CD4-positive, alpha-beta T cell (primary cell): ENCODE measurements at regions not wholly inside any gene's neighbourhood (a gene's known extent, or its start where the extent isn't known, plus 50 kb on each side); places are given as distances from the start of the nearest gene placed in this dataset.

ENCODE experiments used
- ATAC-seq: fragments of 200-7000 bp; cut with Tn5 transposase; one replicate; pipeline ENCODE4 v1.10.0; 2022; ENCODE audit warnings: mild to moderate bottlenecking; ENCODE audit not compliant: poor library complexity
- CTCF ChIA-PET: fragments of 350-600 bp; sonication (Branson Sonifier 250); formaldehyde crosslinking; loops from one replicate; lab custom pipeline; 2021; ENCODE audit warnings: antibody characterized with exemption, inconsistent platforms; lab: Charles Lee
- POLR2A ChIA-PET: fragments of 350-600 bp; sonication (Branson Sonifier 250); formaldehyde crosslinking; loops from one replicate; lab custom pipeline; 2021; ENCODE audit warnings: antibody characterized with exemption, inconsistent platforms; lab: Charles Lee
- DNase-seq, 14 experiments: peaks; one replicate each; pipeline ENCODE4 v3.0.0-alpha.2; 2013 to 2020; ENCODE audit warnings: mixed read lengths in 2 of 14
- H3K27ac ChIP-seq, 2 donors: one replicate each; pipeline versions ENCODE4 v1.5.1 to v1.7.0; 2013; ENCODE audit warnings: low read length in 2 of 2, low read depth in 1 of 2, mild to moderate bottlenecking in 1 of 2
- H3K27me3 ChIP-seq, 2 experiments: 1 replicate in 1 of 2; 2 replicates in 1 of 2; pipeline versions ENCODE4 v1.6.1 to v1.7.0; 2013; ENCODE audit warnings: low read length in 2 of 2, control low read depth in 1 of 2, mild to moderate bottlenecking in 1 of 2, moderate library complexity in 1 of 2; ENCODE audit not compliant: insufficient read depth in 2 of 2, control insufficient read depth in 1 of 2
- H3K36me3 ChIP-seq: one replicate; pipeline ENCODE4 v1.6.1; 2013; ENCODE audit warnings: low read length, control low read depth; ENCODE audit not compliant: insufficient read depth
- H3K4me1 ChIP-seq: one replicate; pipeline ENCODE4 v1.6.1; 2013; ENCODE audit warnings: low read length, control low read depth; ENCODE audit not compliant: insufficient read depth
- H3K4me3 ChIP-seq: one replicate; pipeline ENCODE4 v1.5.1; 2013; ENCODE audit warnings: mild to moderate bottlenecking, low read length, moderate library complexity
- H3K9me3 ChIP-seq, 2 experiments: 1 replicate in 1 of 2; 2 replicates in 1 of 2; pipeline versions ENCODE4 v1.6.1 to v1.7.0; 2013; ENCODE audit warnings: low read length in 2 of 2, mild to moderate bottlenecking in 2 of 2, control low read depth in 1 of 2, moderate library complexity in 1 of 2; ENCODE audit not compliant: control insufficient read depth in 1 of 2, insufficient read depth in 1 of 2
- H3K27ac Mint-ChIP-seq: one replicate; pipeline ENCODE4 v1.8.0; 2020; ENCODE audit warnings: mixed read lengths
- H3K27me3 Mint-ChIP-seq: one replicate; pipeline ENCODE4 v1.8.0; 2021; ENCODE audit warnings: mixed read lengths
- H3K36me3 Mint-ChIP-seq: one replicate; pipeline ENCODE4 v1.8.0; 2021; ENCODE audit warnings: low read depth, mixed read lengths
- H3K4me1 Mint-ChIP-seq: one replicate; pipeline ENCODE4 v1.8.0; 2021; ENCODE audit warnings: low read depth, mixed read lengths
- H3K4me3 Mint-ChIP-seq: one replicate; pipeline ENCODE4 v1.8.0; 2020; ENCODE audit warnings: mild to moderate bottlenecking, mixed read lengths
- H3K9me3 Mint-ChIP-seq: one replicate; pipeline ENCODE4 v1.8.0; 2020; ENCODE audit warnings: mixed read lengths
- intact Hi-C, 2 experiments: fragments of 100-400 bp; cut with DNase I in 1 of 2; cut with micrococcal nuclease in 1 of 2; formaldehyde crosslinking; loops; one replicate each; pipeline versions ENCODE4 v1.15.1 to v1.9.0; 2023 to 2025; cut with DNase I, micrococcal nuclease
- TF ChIP-seq, protein P1 (sequence below): fragments of 200-600 bp; IDR thresholded peaks from one replicate; pipeline ENCODE4 v1.8.0; 2022; ENCODE audit warnings: antibody characterized with exemption, mild to moderate bottlenecking

DNA sequence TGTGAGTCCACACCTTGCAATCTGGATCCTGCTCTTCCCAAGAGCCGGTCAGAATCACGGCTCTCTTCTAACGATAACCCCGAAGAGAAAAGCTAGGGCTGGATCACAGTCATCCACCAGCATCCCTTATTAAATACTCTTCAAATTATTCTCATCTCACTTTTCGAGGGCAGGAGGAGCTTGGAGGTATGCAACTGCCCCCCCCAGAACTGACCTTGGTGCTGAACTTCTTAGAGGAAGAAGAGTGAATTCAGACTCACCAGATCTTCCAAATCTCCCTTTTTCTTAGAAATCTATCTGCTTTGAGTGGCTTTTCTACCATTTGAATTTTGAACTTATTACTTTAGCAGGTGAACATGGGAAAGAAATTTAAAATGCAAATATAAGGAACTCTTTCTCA, 75.7 kb downstream of the MED10 start:
- Mint-ChIP-seq H3K4me3 (no peak overlapping the region), H3K27ac (no peak overlapping the region), H3K4me1 (no peaks in the 10 kb centered on the region), H3K36me3 (no peaks in the 10 kb centered on the region), H3K9me3 (no peaks in the 10 kb centered on the region), H3K27me3 (peaks cover 14% of the 10 kb centered on the region)
- CTCF ChIA-PET = no interaction called here
- POLR2A ChIA-PET = no interaction called here
- Histone ChIP-seq H3K9me3 (peaks cover 0 to 4% of the 10 kb centered on the region in 2 experiments), H3K27ac (no peak overlapping the region), H3K4me3 (no peak overlapping the region), H3K4me1 (no peaks in the 10 kb centered on the region), H3K36me3 (no peaks in the 10 kb centered on the region), H3K27me3 (no peaks in the 10 kb centered on the region)
- DNase-seq = no peak
- intact Hi-C loops = no loop called here
- TF ChIP-seq, protein P1, sequence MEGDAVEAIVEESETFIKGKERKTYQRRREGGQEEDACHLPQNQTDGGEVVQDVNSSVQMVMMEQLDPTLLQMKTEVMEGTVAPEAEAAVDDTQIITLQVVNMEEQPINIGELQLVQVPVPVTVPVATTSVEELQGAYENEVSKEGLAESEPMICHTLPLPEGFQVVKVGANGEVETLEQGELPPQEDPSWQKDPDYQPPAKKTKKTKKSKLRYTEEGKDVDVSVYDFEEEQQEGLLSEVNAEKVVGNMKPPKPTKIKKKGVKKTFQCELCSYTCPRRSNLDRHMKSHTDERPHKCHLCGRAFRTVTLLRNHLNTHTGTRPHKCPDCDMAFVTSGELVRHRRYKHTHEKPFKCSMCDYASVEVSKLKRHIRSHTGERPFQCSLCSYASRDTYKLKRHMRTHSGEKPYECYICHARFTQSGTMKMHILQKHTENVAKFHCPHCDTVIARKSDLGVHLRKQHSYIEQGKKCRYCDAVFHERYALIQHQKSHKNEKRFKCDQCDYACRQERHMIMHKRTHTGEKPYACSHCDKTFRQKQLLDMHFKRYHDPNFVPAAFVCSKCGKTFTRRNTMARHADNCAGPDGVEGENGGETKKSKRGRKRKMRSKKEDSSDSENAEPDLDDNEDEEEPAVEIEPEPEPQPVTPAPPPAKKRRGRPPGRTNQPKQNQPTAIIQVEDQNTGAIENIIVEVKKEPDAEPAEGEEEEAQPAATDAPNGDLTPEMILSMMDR = no peak
- ATAC-seq = no peak

DNA sequence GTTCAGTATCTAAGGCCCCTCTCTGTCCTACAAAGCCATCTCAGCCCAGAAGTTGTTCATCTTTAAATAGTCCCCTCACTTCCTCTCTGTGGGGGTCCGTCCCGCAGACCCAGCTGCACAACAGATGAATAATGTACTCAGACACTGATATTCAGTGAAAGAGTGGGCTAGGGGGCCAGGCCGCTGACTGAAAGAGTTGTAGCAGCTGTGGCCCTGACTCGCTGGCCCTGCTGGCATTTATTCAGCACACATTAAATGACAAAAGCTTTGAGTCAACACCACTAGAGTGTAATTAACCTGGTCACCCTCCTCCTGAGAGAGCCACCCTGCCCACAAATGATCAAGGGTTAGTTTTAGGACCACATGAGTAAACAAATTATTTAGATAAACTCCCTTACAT, 76.3 kb downstream of the MED10 start:
- no peaks in the 10 kb centered on the region for H3K9me3 Mint-ChIP-seq
- intact Hi-C loops = no loop called here
- no peak overlapping the region for H3K27ac Mint-ChIP-seq
- Histone ChIP-seq H3K9me3 (peaks cover 0 to 4% of the 10 kb centered on the region in 2 experiments), H3K4me3 (no peak overlapping the region), H3K27ac (no peak overlapping the region), H3K4me1 (no peaks in the 10 kb centered on the region), H3K27me3 (no peaks in the 10 kb centered on the region), H3K36me3 (no peaks in the 10 kb centered on the region)
- H3K4me3 Mint-ChIP-seq = no peak overlapping the region
- TF ChIP-seq, protein P1 = no peak
- peaks cover 14% of the 10 kb centered on the region for H3K27me3 Mint-ChIP-seq
- H3K4me1 Mint-ChIP-seq = no peaks in the 10 kb centered on the region
- DNase-seq (no peak), ATAC-seq (no peak)
- POLR2A ChIA-PET = no interaction called here
- no peaks in the 10 kb centered on the region for H3K36me3 Mint-ChIP-seq
- CTCF ChIA-PET = no interaction called here

DNA sequence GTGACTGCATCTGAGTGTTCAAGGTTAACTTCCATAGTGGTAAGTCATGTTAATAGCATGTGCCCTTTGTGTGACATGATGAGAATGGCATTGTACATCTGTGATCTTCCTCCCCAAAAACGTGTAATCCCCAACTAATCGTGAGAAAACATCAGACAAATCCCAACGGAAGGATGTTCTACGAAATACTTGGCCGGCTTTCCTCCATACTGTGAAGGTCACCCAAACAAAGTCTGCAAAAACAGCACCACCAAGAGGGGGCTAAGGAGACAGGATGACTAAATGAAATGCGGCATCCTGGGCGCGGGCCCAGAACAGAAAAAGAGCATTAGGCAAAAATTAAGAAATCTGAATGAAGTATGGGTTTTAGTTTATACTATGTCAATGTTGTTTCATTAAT, 81.8 kb downstream of the MED10 start:
- Histone ChIP-seq H3K4me1 (no peaks in the 10 kb centered on the region), H3K27ac (no peak overlapping the region), H3K4me3 (no peak overlapping the region), H3K36me3 (no peaks in the 10 kb centered on the region), H3K9me3 (peaks cover 4% of the 10 kb centered on the region in 2 experiments), H3K27me3 (no peaks in the 10 kb centered on the region)
- no peaks in the 10 kb centered on the region for H3K9me3 Mint-ChIP-seq
- intact Hi-C loops = no loop called here
- H3K4me3 Mint-ChIP-seq = no peak overlapping the region
- DNase-seq = no peak
- TF ChIP-seq, protein P1 = no peak
- H3K4me1 Mint-ChIP-seq = no peaks in the 10 kb centered on the region
- peaks cover 19% of the 10 kb centered on the region for H3K27me3 Mint-ChIP-seq
- H3K36me3 Mint-ChIP-seq = no peaks in the 10 kb centered on the region
- H3K27ac Mint-ChIP-seq = no peak overlapping the region
- no peak for ATAC-seq
- ChIA-PET POLR2A (no interaction called here), CTCF (no interaction called here)
